CD14-positive monocyte (primary cell): ENCODE measurements at regions not wholly inside any gene's neighbourhood (a gene's known extent, or its start where the extent isn't known, plus 50 kb on each side); places are given as distances from the start of the nearest gene placed in this dataset.

Source experiments
- DNase-seq, 3 donors: peaks; one replicate each; pipeline ENCODE4 v3.0.0-alpha.2; 2011 to 2022
- H2AFZ ChIP-seq: 2 replicates; pipeline ENCODE4 v1.6.0; 2012; ENCODE audit warnings: mild to moderate bottlenecking, low read depth, low read length, inconsistent platforms; ENCODE audit not compliant: insufficient read depth, poor library complexity, severe bottlenecking
- H3K27ac ChIP-seq, 2 donors: 1 replicate in 1 of 2; 2 replicates in 1 of 2; pipeline ENCODE4 v1.5.1; 2012 to 2013; ENCODE audit warnings: low read length in 2 of 2, control low read depth in 1 of 2, inconsistent platforms in 1 of 2, low read depth in 1 of 2, mild to moderate bottlenecking in 1 of 2
- H3K27me3 ChIP-seq, 2 donors: one replicate each; pipeline versions ENCODE4 v1.6.0 to v1.6.1; 2011 to 2013; ENCODE audit warnings: low read length in 2 of 2; ENCODE audit not compliant: control insufficient read depth in 2 of 2, insufficient read depth in 2 of 2
- H3K36me3 ChIP-seq, 2 donors: replicated peaks in 1 of 2; 1 replicate in 1 of 2; 2 replicates in 1 of 2; pipeline versions ENCODE4 v1.5.1 to v1.6.1; 2012 to 2013; ENCODE audit warnings: low read length in 2 of 2, control low read depth in 1 of 2, inconsistent platforms in 1 of 2, mild to moderate bottlenecking in 1 of 2; ENCODE audit not compliant: insufficient read depth in 2 of 2, control insufficient read depth in 1 of 2
- H3K4me1 ChIP-seq, 2 donors: 1 replicate in 1 of 2; 2 replicates in 1 of 2; pipeline versions ENCODE4 v1.5.1 to v1.6.1; 2012 to 2013; ENCODE audit warnings: low read length in 2 of 2, control low read depth in 1 of 2, inconsistent platforms in 1 of 2, mild to moderate bottlenecking in 1 of 2, moderate library complexity in 1 of 2; ENCODE audit not compliant: insufficient read depth in 2 of 2, control insufficient read depth in 1 of 2
- H3K4me2 ChIP-seq: replicated peaks from 2 replicates; pipeline ENCODE3; 2012; ENCODE audit warnings: low read length, moderate library complexity, mild to moderate bottlenecking; ENCODE audit not compliant: poor library complexity, severe bottlenecking; ENCODE audit errors: extremely low read depth
- H3K4me3 ChIP-seq, 3 experiments: fragments of 200-600 bp in 1 of 3; sonication (generic) in 1 of 3; replicated peaks in 1 of 3; 1 replicate in 2 of 3; 2 replicates in 1 of 3; pipeline ENCODE4 v1.5.1; 2011 to 2013; ENCODE audit warnings: low read length in 3 of 3, mild to moderate bottlenecking in 3 of 3, control low read depth in 2 of 3, low read depth in 2 of 3, inconsistent platforms in 1 of 3, moderate library complexity in 1 of 3
- H3K79me2 ChIP-seq: 2 replicates; pipeline ENCODE4 v1.6.0; 2012; ENCODE audit warnings: mild to moderate bottlenecking, control low read depth, inconsistent platforms, low read length, moderate library complexity; ENCODE audit not compliant: insufficient read depth
- H3K9ac ChIP-seq: 2 replicates; pipeline ENCODE4 v1.6.0; 2017; ENCODE audit warnings: low read length, mild to moderate bottlenecking; ENCODE audit not compliant: insufficient read depth, poor library complexity, severe bottlenecking
- H3K9me3 ChIP-seq, 2 donors: replicated peaks in 1 of 2; 1 replicate in 1 of 2; 2 replicates in 1 of 2; pipeline versions ENCODE4 v1.5.1 to v1.6.1; 2012 to 2013; ENCODE audit warnings: low read length in 2 of 2, control low read depth in 1 of 2; ENCODE audit not compliant: control insufficient read depth in 1 of 2, insufficient read depth in 1 of 2
- H4K20me1 ChIP-seq: 2 replicates; pipeline ENCODE4 v1.6.0; 2012; ENCODE audit warnings: mild to moderate bottlenecking, low read length, control low read depth, moderate library complexity; ENCODE audit not compliant: insufficient read depth
- H3K27ac Mint-ChIP-seq, 7 donors: one replicate each; pipeline ENCODE4 v1.8.0; 2020; ENCODE audit warnings: mild to moderate bottlenecking in 7 of 7, mixed read lengths in 7 of 7, moderate library complexity in 6 of 7, inconsistent platforms in 2 of 7
- H3K27me3 Mint-ChIP-seq, 3 donors: one replicate each; pipeline ENCODE4 v1.8.0; 2021 to 2022; ENCODE audit warnings: low read depth in 3 of 3, mild to moderate bottlenecking in 3 of 3, mixed read lengths in 3 of 3, moderate library complexity in 3 of 3, inconsistent platforms in 1 of 3
- H3K36me3 Mint-ChIP-seq, 2 donors: one replicate each; pipeline ENCODE4 v1.8.0; 2020; ENCODE audit warnings: mixed read lengths in 2 of 2, inconsistent platforms in 1 of 2, mild to moderate bottlenecking in 1 of 2
- H3K4me1 Mint-ChIP-seq: one replicate; pipeline ENCODE4 v1.8.0; 2020; ENCODE audit warnings: mild to moderate bottlenecking, mixed read lengths
- H3K4me3 Mint-ChIP-seq, 2 donors: one replicate each; pipeline ENCODE4 v1.8.0; 2020; ENCODE audit warnings: mild to moderate bottlenecking in 2 of 2, mixed read lengths in 2 of 2, moderate library complexity in 1 of 2
- H3K9me3 Mint-ChIP-seq, 7 donors: one replicate each; pipeline ENCODE4 v1.8.0; 2020 to 2022; ENCODE audit warnings: mixed read lengths in 7 of 7, mild to moderate bottlenecking in 6 of 7, moderate library complexity in 6 of 7, inconsistent platforms in 2 of 7
- WGBS: methylation state at CpG from one replicate; pipeline ENCODE4 v1.1.5; 2013; ENCODE audit warnings: missing lambda C conversion rate; ENCODE audit not compliant: insufficient coverage; 5-methylcytosine and 5-hydroxymethylcytosine counted together
- intact Hi-C, 2 donors: fragments of 100-400 bp; cut with micrococcal nuclease; formaldehyde crosslinking; loops; one replicate each; pipeline versions ENCODE4 v1.15.0 to v1.15.1; 2023
- TF ChIP-seq, protein P1 (sequence below): fragments of 200-600 bp; IDR thresholded peaks from one replicate; pipeline ENCODE4 v1.8.0; 2022; ENCODE audit warnings: antibody characterized with exemption, mild to moderate bottlenecking

DNA sequence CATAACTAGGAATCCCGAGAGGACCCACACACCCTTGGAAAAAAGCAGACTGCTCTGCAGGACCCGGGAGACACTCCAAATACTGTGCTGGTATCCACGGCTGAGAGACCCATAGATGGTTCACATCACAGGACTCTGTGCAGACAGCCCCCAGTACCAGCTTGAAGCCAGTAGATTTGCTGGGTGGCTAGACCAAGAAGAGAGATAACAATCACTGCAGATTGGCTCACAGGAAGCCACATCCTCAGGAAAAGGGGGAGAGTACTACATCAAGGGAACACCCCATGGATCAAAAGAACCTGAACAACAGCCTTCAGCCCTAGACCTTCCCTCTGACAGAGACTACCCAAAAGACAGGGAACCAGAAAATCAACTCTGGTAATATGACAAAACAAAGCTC is 223.8 kb upstream of the LRATD1 start:
- H3K79me2 ChIP-seq: no peaks in the 10 kb centered on the region
- Mint-ChIP-seq H3K36me3 (no peaks in the 10 kb centered on the region), H3K4me3 (no peak overlapping the region), H3K4me1 (no peaks in the 10 kb centered on the region), H3K9me3 (peaks cover 0 to 5% (median 2%) of the 10 kb centered on the region in 7 donors), H3K27ac (no peak overlapping the region), H3K27me3 (no peaks in the 10 kb centered on the region)
- H2AFZ ChIP-seq: no peak overlapping the region
- WGBS: 91% methylated on average over 3 of the region's 3 CpGs
- H3K9ac ChIP-seq: no peak overlapping the region
- TF ChIP-seq, protein P1, sequence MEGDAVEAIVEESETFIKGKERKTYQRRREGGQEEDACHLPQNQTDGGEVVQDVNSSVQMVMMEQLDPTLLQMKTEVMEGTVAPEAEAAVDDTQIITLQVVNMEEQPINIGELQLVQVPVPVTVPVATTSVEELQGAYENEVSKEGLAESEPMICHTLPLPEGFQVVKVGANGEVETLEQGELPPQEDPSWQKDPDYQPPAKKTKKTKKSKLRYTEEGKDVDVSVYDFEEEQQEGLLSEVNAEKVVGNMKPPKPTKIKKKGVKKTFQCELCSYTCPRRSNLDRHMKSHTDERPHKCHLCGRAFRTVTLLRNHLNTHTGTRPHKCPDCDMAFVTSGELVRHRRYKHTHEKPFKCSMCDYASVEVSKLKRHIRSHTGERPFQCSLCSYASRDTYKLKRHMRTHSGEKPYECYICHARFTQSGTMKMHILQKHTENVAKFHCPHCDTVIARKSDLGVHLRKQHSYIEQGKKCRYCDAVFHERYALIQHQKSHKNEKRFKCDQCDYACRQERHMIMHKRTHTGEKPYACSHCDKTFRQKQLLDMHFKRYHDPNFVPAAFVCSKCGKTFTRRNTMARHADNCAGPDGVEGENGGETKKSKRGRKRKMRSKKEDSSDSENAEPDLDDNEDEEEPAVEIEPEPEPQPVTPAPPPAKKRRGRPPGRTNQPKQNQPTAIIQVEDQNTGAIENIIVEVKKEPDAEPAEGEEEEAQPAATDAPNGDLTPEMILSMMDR: no peak
- no peaks in the 10 kb centered on the region for H3K4me1 ChIP-seq
- no peaks in the 10 kb centered on the region for H4K20me1 ChIP-seq
- H3K27me3 ChIP-seq: no peaks in the 10 kb centered on the region
- no peak for DNase-seq
- no peaks in the 10 kb centered on the region for H3K36me3 ChIP-seq
- H3K27ac ChIP-seq: no peak overlapping the region
- intact Hi-C loops: no loop called here
- peaks cover 3 to 11% of the 10 kb centered on the region in 2 donors for H3K9me3 ChIP-seq
- H3K4me2 ChIP-seq: no peak overlapping the region
- H3K4me3 ChIP-seq: no peak overlapping the region

DNA sequence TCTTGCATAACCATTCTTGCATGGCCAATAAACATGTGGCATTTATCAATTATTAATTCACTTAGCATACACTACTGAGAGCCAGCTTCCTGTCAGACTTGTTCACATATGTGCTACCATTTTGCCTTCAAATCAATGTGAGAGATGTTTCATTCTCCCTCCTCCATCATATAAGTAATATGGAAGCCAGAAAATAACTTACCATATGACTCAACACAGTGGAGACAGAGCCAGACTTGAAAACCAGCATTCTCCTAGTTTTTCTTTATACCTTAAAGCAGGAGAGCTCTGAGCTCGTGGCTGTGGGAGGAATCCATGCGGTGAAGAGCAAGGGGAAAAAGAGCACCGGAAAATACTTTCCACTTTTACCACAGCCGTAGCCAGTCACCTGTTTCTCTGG is 215.0 kb upstream of the LRATD1 start:
- Mint-ChIP-seq H3K4me3 (no peak overlapping the region), H3K27me3 (no peaks in the 10 kb centered on the region), H3K4me1 (no peaks in the 10 kb centered on the region), H3K36me3 (no peaks in the 10 kb centered on the region), H3K9me3 (peaks cover 1 to 21% (median 3%) of the 10 kb centered on the region in 7 donors), H3K27ac (no peak overlapping the region)
- H3K27ac ChIP-seq: no peak overlapping the region
- no peaks in the 10 kb centered on the region for H3K79me2 ChIP-seq
- no peak for DNase-seq
- peaks cover 11 to 12% of the 10 kb centered on the region in 2 donors for H3K9me3 ChIP-seq
- H3K36me3 ChIP-seq: no peaks in the 10 kb centered on the region
- H4K20me1 ChIP-seq: no peaks in the 10 kb centered on the region
- no peaks in the 10 kb centered on the region for H3K27me3 ChIP-seq
- no peak overlapping the region for H3K9ac ChIP-seq
- intact Hi-C loops: no loop called here
- H2AFZ ChIP-seq: no peak overlapping the region
- WGBS: no CpG with 5 or more reads among the region's 4 CpGs
- H3K4me3 ChIP-seq: no peak overlapping the region
- no peak overlapping the region for H3K4me2 ChIP-seq
- no peaks in the 10 kb centered on the region for H3K4me1 ChIP-seq
- TF ChIP-seq, protein P1: no peak
